ENCODE measurements at regions not wholly inside any gene's neighbourhood (a gene's known extent, or its start where the extent isn't known, plus 50 kb on each side); places are given as distances from the start of the nearest gene placed in this dataset.
"Not testable (repeated sequence)": the region's sequence is repeated elsewhere in the genome, so short reads cannot be mapped to it uniquely, and the experiment has no call there.

GRCh38 chr11:135075740-135076139, 663.7 kb upstream of the B3GAT1 start:
- DNase-seq: no peak

DNA sequence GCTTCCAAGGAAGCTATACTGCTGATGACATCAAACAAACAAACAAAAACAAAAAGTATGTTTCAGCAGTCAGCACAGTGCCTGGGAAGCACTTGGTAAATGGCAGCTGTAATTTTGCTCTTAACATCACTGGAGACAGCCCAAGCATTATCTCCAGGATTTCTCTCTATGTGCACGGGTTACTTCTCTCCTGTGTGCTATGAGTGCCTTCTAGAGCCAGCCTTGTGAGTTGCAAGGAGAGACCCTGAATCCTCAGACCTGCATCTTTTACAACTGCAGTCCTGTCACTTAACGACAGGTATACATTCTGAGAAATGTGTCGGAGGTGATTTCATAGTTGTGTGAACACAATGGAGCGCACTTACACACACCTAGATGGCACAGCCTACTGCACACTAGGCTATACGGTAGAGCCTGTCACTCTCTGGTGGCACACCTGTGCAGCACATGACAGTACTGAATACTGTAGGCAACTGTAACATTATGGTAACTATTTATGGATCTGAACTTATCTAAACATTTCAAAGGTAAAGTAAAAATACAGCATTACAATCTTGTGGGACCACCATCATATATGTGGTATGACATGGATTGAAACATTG, 662.5 kb upstream of the B3GAT1 start:
- no peak for DNase-seq

- no peak for DNase-seq
These were observed 661.8 kb upstream of the B3GAT1 start for GRCh38 chr11:135073870-135074269.

DNA sequence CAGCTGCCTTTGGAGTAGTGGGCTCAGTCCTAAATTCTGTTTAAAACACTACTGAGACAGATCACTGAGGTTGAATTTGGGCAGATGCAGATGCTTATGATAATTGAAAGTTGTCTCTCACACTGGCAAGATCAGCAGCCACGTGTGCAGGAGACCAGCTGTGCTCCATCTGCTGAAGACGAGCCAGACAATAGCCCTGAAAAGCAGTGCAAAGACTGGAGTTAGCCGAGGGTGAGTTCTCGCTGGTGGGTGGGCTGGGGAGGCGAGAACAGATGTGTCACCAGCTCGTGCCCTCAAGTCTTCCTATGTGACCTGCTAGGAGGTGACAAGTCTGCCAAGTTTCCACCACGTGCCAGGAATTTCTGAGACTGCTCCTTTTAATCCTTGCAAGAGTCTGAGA, 661.3 kb upstream of the B3GAT1 start:
- DNase-seq: no peak

- no peak for DNase-seq
These were observed 657.8 kb upstream of the B3GAT1 start for GRCh38 chr11:135069890-135070289.

DNA sequence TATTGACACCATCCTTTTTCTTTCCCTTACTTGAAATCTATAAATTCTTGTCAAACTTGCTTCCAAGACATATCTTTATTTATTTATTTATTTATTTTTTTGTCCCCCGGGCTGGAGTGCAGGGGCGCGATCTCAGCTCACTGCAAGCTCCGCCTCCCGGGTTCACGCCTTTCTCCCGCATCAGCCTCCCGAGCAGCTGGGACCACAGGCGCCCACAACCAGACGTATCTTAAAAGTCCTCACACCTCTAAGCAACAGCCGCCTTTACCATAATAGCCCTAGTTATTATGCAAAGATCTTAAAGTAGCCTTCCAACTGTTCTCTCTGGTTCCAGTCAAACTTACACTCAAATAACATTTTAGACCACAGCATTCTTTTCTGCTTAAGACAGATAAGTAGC, 657.0 kb upstream of the B3GAT1 start:
- DNase-seq: no peak

DNA sequence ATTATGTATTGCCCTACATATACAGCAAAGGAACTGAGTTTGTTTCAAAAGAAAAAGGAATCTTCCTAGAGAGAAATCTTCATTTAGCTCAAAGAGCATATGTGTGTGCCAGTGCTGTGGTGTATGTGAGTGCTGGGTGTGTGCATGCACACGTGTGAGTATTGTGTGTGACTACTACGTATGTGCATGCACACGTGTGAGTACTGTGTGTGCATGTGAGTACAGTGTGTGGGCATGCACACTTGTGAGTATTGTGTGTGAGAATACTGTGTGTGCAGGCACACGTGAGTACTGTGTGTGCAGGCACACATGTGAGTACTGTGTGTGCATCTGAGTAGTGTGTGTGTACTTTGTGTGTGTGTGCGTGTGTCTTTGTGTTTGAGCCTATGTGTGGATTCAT, 651.0 kb upstream of the B3GAT1 start:
- no peak for DNase-seq

DNA sequence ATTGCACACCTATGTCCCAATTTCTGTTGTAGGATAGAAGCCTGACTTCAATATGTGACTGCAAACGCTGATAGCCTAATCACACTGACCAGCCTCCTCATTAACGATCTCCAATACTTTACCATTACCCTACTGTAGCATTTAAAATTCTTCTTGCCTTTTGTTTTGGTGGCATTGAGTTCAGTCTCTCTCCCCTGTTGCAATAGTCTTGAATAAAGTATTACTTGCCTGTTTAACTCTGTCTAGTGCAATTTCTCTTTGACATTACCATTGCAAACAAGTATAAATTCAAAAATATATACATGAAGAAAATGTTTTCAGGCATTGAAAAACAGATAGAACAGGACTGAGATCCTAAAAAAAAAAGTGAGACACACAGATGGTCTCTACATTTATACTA, 649.1 kb upstream of the B3GAT1 start:
- no peak for DNase-seq

DNA sequence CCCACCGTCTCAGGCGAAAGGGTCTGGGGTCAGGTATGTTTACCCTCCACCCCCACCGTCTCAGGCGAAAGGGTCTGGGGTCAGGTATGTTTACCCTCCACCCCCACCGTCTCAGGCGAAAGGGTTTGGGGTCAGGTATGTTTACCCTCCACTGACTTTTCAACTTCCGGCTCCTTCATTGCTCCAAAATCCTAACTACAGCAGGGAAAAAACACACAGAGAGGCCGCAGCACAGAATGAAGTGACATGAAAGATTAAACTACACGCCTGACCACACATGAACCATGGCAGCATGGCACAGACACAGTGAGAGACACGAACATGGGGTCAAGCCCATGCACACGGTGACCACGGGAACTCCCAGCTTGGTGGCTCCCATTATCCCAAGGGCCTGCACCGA, 634.9 kb upstream of the B3GAT1 start:
- no peak for DNase-seq

GRCh38 chr11:135046556-135046955, 634.5 kb upstream of the B3GAT1 start:
- no peak for DNase-seq

- no peak for DNase-seq
These were observed 631.4 kb upstream of the B3GAT1 start for GRCh38 chr11:135043434-135043833.

DNA sequence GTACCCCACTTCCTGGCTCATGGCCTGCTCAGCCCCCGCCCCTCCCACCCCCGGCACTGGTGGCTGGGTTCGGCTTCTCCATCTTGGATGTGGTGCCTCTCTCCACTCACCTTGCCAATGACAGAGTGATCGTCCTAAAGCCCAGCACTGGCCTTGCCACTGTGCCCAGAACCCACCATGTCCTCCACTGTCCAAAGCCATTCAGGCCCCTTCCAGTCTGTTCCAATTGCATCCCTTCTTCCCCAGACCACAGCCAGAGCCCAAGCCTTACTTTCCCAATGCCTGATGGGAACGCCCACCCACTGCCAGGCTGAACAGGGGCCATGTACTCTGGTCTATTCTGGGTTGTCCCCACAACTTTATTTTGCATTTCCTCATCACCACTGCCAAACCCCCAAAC, 625.8 kb upstream of the B3GAT1 start:
- no peak for DNase-seq

- DNase-seq: no peak
These were observed 624.7 kb upstream of the B3GAT1 start for GRCh38 chr11:135036488-135037297.

GRCh38 chr11:135035282-135035681, 623.2 kb upstream of the B3GAT1 start:
- DNase-seq: no peak

DNA sequence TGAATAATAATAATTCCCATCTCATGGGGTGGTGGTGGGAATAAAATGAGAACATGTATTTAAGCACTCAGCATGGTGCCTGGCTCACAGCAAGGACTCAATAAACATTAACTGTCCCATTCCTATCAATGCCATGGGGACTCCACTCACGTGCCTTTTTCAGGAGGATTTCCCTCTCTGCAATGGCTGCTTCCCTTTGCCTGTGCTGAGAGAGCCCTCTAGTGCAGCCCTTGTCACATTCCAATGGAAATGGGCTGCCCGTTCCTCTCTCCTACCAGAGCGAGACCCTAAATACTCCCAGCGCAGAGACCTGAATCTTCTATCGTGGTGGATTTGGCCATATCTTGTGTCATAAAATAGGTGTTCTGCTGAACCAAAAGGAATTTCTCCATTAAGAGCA, 621.5 kb upstream of the B3GAT1 start:
- peak; percentile 35 for DNase-seq

- DNase-seq: no peak
These were observed 619.4 kb upstream of the B3GAT1 start for GRCh38 chr11:135031205-135031989.

- DNase-seq: no peak
These were observed 615.4 kb upstream of the B3GAT1 start for GRCh38 chr11:135027461-135027860.

GRCh38 chr11:135023499-135023898, 611.5 kb upstream of the B3GAT1 start:
- no peak for DNase-seq

DNA sequence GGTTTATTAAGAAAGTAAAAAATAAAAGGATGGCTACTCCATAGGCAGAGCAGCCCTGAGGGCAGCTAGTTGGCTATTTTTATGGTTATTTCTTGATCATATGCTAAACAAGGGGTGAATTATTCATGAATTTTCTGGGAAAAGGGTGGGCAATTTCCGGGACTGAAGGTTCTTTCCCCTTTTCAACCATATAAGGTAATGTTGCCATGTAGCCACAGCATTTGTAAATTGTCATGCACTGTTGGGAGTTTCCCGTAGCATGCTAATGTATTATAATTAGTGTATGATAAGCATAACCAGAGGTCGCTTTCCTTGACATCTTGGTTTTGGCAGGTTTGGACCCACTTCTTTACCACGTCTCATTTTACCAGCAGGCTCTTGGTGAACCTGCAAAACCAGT, 610.4 kb upstream of the B3GAT1 start:
- DNase-seq: no peak

- DNase-seq: no peak
These were observed 607.9 kb upstream of the B3GAT1 start for GRCh38 chr11:135019899-135020298.

DNA sequence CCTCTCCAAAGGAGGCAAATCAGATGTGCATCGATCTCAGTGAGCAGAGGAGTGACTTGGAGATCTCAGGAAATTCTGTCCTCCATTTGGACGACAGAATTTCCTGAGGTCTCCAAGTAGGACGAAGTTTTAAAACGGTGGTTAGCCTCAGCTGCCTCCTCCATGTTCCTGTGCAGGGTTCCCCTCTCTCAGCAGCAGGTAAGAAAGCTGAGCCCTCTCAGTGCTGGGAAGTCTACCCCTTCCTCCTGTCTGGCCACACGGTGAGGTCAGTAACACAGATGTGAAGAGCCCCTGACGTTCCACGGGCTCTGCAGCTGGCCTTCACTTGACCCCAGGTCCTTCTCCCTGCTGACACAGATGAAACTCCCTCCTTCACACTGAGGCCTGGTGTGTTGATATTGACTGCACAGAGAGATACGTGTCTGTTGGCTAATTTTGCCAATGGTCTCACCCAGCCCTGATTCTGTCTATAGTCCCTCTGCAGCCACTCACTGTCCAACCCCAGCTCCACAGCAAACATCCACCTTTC, 607.4 kb upstream of the B3GAT1 start:
- no peak for DNase-seq

GRCh38 chr11:135017296-135017695, 605.3 kb upstream of the B3GAT1 start:
- no peak for DNase-seq

DNA sequence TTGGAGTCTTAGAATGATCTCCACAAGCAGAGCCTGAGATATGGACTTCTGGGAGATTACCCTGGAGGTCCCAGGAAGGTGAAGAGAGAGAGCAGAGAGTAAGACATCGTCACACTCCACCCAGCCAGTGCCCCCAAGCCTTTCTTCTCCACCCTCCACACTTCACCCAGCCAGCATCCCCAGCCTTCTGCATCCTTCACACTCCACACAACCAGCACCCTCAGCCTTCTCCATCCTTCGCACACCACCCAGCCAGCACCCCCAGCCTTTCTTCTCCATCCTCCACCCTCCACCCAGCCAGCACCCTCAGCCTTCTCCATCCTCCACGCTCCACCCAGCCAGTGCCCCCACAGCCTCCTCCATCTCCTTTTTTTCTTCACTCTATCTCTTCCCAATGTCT, 603.9 kb upstream of the B3GAT1 start:
- no peak for DNase-seq

GRCh38 chr11:135011313-135011712, 599.3 kb upstream of the B3GAT1 start:
- not testable (repeated sequence) for DNase-seq

All from NCI-H146 (cell line).